Endothelial cell (in vitro differentiated cells): ENCODE measurements at regions not wholly inside any gene's neighbourhood (a gene's known extent, or its start where the extent isn't known, plus 50 kb on each side); places are given as distances from the start of the nearest gene placed in this dataset.

Source experiments
- DNase-seq: peaks from one replicate; pipeline ENCODE4 v3.0.0; 2021; ENCODE audit warnings: low spot score
- H3K27ac Mint-ChIP-seq: one replicate; pipeline ENCODE4 v1.8.0; 2021; ENCODE audit warnings: mixed read lengths, inconsistent platforms; ENCODE audit not compliant: unreplicated experiment
- H3K27me3 Mint-ChIP-seq: one replicate; pipeline ENCODE4 v1.8.0; 2021; ENCODE audit warnings: mild to moderate bottlenecking, moderate library complexity, mixed read lengths, inconsistent platforms; ENCODE audit not compliant: unreplicated experiment
- H3K36me3 Mint-ChIP-seq: one replicate; pipeline ENCODE4 v1.8.0; 2021; ENCODE audit warnings: mild to moderate bottlenecking, low read depth, mixed read lengths, inconsistent platforms; ENCODE audit not compliant: unreplicated experiment
- H3K4me1 Mint-ChIP-seq: one replicate; pipeline ENCODE4 v1.8.0; 2021; ENCODE audit warnings: mild to moderate bottlenecking, mixed read lengths, inconsistent platforms; ENCODE audit not compliant: unreplicated experiment
- H3K4me3 Mint-ChIP-seq: one replicate; pipeline ENCODE4 v1.8.0; 2021; ENCODE audit warnings: mild to moderate bottlenecking, mixed read lengths, inconsistent platforms; ENCODE audit not compliant: unreplicated experiment
- H3K9me3 Mint-ChIP-seq: one replicate; pipeline ENCODE4 v1.8.0; 2021; ENCODE audit warnings: mixed read lengths, inconsistent platforms; ENCODE audit not compliant: unreplicated experiment
- TF ChIP-seq, protein P1 (sequence below): fragments of 200-600 bp; sonication (generic); IDR thresholded peaks from one replicate; pipeline ENCODE4 v1.5.0; 2021; ENCODE audit warnings: antibody characterized with exemption; ENCODE audit not compliant: unreplicated experiment

DNA sequence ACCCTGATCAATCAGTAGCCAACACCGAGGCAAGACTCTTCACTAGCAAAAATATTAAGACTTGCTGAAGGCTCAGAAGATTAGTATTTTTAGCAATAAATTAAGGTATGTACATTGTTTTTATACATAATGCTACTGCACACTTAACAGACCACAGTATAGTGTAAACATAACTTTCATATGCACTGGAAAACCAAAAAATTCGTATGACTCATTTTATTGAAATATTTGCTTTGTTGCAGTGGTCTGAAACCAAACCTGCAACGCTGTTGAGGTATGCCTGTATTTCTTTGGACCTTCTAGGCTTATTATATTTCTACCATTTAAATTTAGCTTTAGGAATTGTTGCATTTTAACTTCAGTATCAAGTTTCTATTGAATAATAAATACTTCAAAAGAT, 65.8 kb upstream of the BCL9 start:
- Mint-ChIP-seq H3K27ac (no peak overlapping the region), H3K4me1 (no peaks in the 10 kb centered on the region), H3K27me3 (peaks cover 4% of the 10 kb centered on the region), H3K9me3 (no peaks in the 10 kb centered on the region), H3K36me3 (no peaks in the 10 kb centered on the region), H3K4me3 (no peak overlapping the region)
- no peak for DNase-seq
- TF ChIP-seq, protein P1, sequence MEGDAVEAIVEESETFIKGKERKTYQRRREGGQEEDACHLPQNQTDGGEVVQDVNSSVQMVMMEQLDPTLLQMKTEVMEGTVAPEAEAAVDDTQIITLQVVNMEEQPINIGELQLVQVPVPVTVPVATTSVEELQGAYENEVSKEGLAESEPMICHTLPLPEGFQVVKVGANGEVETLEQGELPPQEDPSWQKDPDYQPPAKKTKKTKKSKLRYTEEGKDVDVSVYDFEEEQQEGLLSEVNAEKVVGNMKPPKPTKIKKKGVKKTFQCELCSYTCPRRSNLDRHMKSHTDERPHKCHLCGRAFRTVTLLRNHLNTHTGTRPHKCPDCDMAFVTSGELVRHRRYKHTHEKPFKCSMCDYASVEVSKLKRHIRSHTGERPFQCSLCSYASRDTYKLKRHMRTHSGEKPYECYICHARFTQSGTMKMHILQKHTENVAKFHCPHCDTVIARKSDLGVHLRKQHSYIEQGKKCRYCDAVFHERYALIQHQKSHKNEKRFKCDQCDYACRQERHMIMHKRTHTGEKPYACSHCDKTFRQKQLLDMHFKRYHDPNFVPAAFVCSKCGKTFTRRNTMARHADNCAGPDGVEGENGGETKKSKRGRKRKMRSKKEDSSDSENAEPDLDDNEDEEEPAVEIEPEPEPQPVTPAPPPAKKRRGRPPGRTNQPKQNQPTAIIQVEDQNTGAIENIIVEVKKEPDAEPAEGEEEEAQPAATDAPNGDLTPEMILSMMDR = no peak

DNA sequence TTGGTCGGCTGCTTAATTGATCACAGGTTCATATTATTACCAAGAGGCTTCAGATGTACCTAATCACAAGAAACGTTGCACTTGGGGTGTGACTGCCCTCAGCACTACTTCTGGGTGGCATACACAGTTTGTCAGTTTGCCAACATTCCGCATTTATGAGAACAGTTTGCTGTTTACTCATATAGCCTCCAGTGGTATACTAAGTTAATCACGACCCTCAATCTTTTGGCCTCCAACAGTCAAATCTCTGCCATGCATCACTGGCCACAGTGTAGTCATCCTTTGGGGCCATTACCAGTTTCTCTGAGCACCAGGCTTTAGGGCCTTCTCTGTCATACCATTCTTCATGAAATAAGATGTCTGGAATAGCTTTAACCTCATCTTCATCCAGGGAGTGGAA, 62.8 kb upstream of the BCL9 start:
- Mint-ChIP-seq H3K27ac (no peak overlapping the region), H3K4me3 (no peak overlapping the region), H3K4me1 (no peaks in the 10 kb centered on the region), H3K9me3 (no peaks in the 10 kb centered on the region), H3K27me3 (peaks cover 4% of the 10 kb centered on the region), H3K36me3 (no peaks in the 10 kb centered on the region)
- no peak for DNase-seq
- TF ChIP-seq, protein P1 = no peak

DNA sequence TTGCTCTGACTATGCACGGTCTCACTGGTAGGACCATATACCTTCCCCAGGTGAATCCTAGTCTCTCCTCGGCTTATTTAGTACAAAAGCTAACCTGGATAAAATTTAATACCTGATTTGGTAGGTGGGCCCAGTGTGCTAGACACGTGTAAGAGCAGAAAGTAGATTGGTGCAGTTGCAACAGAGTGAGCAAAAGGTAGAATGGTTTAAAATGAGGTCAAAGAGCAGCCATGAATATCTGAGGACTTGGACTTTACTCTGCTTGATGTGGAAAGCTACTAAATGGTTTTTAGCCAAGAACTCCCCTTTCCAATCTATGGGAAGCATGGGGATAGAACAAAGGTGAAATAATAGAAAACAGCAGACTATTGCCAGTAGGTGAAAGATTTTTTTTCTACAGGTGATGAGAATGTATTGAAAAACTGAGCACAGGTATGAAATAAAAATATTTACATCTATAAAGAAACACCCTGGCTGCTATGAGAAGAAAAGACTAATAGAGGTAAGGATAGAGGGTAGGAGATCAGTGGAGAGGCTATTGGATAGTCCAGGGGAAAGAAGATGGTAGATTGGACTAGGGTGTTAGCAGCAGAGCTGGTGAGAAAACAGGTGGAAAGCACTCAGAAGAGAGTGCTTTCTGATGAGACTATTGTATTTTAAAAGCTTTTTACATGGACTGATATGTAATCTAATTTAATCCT, 61.3 kb upstream of the BCL9 start:
- H3K4me1 Mint-ChIP-seq = peaks cover 2% of the 10 kb centered on the region
- DNase-seq = no peak
- no peak overlapping the region for H3K4me3 Mint-ChIP-seq
- no peaks in the 10 kb centered on the region for H3K9me3 Mint-ChIP-seq
- H3K27ac Mint-ChIP-seq = no peak overlapping the region
- no peaks in the 10 kb centered on the region for H3K36me3 Mint-ChIP-seq
- TF ChIP-seq, protein P1 = no peak
- H3K27me3 Mint-ChIP-seq = peaks cover 2% of the 10 kb centered on the region

DNA sequence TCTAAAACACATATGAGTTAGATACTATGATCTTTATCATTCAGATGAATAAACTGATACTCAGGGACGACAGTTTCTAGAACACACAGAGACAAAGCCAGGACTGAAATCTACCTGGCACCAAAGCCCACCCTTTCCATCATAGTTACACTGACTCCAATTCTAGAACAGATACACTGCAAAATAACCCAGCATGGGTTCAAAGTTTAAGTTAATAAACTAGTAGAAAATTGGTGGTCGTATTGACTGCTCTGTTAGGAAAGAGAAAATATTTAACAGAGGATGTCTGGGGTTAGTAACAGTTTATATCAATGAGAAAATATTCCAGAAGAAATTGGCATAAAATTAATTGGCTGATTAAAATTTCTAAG, 60.8 kb upstream of the BCL9 start:
- peaks cover 2% of the 10 kb centered on the region for H3K4me1 Mint-ChIP-seq
- no peaks in the 10 kb centered on the region for H3K9me3 Mint-ChIP-seq
- no peak overlapping the region for H3K4me3 Mint-ChIP-seq
- peaks cover 2% of the 10 kb centered on the region for H3K27me3 Mint-ChIP-seq
- no peak for DNase-seq
- no peaks in the 10 kb centered on the region for H3K36me3 Mint-ChIP-seq
- TF ChIP-seq, protein P1 = no peak
- no peak overlapping the region for H3K27ac Mint-ChIP-seq

DNA sequence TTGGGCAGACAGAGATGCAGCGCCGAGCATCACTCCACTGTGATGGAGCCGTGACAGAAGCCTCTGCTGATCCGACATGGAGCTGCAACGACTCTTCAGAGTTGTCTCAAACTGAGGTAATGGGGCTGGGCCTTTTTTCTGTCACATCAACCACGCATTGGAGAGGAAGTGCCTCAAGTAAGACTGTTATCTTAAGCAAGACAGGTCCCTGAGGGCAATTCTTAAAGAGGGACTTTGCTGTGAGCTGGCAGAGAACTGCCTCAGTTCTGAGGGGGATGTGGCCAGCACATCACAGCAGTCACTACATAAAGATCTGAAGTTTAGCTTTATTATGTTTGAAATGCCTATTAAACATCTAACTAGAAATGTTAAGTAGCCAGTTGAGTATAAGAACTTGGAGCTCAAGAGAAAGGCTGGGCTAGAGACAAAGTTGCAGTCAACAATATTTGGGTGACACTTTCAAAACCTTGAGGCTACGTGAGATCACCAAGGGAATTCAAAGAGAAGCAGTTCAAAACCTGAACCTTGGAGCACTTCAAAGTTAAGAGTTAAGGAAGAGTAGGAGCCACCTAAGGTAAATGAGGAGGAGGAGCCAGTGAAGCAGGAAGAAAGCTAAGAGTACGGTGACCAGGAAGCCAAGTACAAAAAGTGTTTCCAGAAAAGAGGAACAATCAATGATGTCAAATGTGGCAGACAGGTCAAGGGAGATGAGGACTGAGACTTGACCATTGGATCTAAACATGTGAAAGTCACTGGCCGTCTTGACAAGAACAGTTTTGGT, 54.2 kb upstream of the BCL9 start:
- peaks cover 5% of the 10 kb centered on the region for H3K4me1 Mint-ChIP-seq
- H3K27ac Mint-ChIP-seq = no peak overlapping the region
- no peak for DNase-seq
- no peak overlapping the region for H3K4me3 Mint-ChIP-seq
- H3K36me3 Mint-ChIP-seq = no peaks in the 10 kb centered on the region
- no peaks in the 10 kb centered on the region for H3K27me3 Mint-ChIP-seq
- TF ChIP-seq, protein P1 = no peak
- no peaks in the 10 kb centered on the region for H3K9me3 Mint-ChIP-seq
